Kasumi-1 (cell line): ENCODE measurements at regions not wholly inside any gene's neighbourhood (a gene's known extent, or its start where the extent isn't known, plus 50 kb on each side); places are given as distances from the start of the nearest gene placed in this dataset.
A peak's percentile ranks its signal among the peaks of the same experiment; 100 is the strongest.
"Not testable (repeated sequence)": the region's sequence is repeated elsewhere in the genome, so short reads cannot be mapped to it uniquely, and the experiment has no call there.

ENCODE experiments used
- DNase-seq, 2 experiments: peaks; one replicate each; lab custom pipeline; 2025; lab: John Stamatoyannopoulos, UW

DNA sequence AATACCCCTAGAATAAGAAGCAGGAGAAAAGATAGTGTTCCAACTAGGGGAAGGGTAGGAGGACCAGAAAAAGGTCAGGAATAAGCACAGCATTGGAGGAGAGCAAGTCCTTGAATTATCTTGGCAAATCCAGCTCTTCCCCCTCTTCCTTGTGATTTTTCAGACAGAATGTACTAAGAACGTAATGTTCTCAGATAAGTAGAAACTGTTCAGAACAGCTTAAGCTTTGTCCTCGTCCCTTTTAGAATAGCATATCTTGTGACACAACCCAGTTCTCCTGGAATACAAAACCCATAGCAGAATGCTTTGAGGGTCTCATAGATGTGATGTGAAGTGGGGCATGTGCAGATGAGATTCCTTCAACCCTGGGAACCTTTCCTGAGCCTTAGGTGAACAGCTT is 97.4 kb downstream of the EMB start:
- no peak for DNase-seq

- DNase-seq, result no peak
These were observed 100.3 kb downstream of the EMB start for GRCh38 chr5:50340757-50341156.

DNA sequence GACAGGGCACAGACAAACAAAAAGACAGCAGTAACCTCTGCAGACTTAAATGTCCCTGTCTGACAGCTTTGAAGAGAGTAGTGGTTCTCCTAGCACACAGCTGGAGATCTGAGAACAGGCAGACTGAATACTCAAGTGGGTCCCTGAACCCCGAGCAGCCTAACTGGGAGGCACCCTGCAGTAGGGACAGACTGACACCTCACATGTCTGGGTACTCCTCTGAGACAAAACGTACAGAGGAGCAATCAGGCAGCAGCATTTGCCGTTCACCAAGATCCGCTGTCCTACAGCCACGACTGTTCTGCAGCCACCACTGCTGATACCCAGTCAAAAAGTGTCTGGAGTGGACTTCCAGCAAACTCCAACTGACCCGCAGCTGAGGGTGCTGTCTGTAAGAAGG is 110.5 kb downstream of the EMB start:
- not testable (repeated sequence) for DNase-seq

DNA sequence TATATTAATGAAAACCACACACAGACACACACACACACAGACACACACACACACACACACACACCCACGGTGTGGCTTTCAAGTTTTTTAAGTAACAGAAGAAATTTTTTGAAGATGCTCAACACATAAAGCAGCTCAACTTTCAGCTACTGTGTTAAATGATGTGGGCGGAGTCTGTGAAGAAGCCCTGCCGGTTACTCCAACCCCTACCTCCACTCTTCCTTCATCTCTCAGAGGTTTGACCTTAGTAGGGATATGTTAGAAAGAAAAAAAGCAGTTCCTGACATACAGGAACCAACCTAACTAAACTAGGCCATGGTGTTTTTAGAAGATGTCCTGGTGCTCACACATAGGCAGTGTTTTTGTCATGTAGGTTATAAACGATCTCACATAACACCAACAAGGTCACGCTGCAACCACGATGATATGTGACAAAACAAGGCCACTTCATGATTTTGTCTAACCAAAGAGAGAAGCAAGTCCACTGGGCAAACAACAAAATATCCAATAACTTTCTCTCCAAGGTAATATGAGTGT is 112.8 kb downstream of the EMB start:
- no peak for DNase-seq

GRCh38 chr5:50325237-50325832 is 115.8 kb downstream of the EMB start:
- peak; percentile 58 to 76 for DNase-seq

GRCh38 chr5:50320131-50320749 is 120.8 kb downstream of the EMB start:
- peak; percentile 21 to 51 for DNase-seq

DNA sequence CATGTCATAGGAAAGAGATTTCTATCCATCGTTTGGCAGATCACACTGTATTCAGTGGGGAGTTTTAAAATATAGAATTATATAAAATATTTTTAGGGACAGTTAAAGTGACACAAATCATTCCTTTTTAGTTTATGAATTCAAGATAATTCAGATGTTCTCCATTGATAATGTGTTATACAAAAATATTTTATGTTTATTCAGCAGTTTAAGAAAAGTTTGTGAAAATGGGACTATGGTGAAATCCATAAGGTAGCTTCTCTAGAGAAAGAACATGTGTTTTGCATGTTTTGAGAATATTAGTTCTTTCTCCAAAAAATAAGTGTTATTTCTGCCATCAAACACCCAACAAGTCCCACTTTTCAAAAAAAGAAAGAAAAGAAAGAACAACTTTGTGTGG is 122.9 kb downstream of the EMB start:
- no peak for DNase-seq

DNA sequence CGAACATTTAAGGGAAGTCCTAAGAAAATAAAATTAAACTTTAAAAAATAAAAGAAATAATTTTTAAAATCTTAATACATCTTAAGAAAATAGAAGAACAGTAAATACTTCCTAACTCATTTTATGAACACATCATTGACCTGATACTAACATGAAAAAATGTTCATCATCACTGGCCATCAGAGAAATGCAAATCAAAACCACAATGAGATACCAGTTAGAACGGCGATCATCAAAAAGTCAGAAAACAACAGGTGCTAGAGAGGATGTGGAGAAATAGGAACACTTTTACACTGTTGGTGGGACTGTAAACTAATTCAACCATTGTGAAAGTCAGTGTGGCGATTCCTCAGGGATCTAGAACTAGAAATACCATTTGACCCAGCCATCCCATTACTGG is 134.6 kb downstream of the EMB start:
- not testable (repeated sequence) for DNase-seq

DNA sequence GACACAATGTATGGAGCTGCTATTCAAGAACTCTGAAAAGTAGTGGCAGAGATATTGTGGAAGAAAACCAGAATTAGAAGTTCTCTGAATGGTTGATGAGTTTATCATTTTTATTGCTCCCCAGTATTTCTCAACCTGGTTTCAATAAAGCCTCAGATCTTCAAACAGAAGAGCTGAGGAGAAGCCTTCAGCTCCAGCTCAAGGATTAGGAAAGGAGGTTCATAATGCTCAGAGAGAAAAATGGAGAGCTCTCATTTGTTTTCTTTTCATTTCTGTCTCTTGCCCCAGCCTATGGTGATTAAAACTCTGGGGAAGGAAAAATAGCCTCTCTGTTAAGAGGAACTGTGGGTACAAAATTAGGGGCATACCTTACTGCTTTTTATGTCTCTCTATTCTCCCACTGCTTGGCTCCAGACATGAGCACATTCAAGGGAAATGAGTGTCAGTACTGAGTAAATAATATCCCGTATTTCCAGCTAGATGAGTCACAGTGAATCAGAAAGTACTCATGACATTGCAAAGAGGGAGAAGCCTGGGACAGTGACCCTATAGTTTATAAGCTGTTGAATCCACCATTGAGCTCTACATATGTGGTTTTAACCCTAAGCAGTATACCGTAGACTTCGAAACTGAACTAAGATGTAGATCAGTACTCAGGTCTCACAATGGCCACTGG is 138.1 kb downstream of the EMB start:
- DNase-seq, result no peak

GRCh38 chr5:50301756-50302155 is 139.3 kb downstream of the EMB start:
- DNase-seq, result no peak

DNA sequence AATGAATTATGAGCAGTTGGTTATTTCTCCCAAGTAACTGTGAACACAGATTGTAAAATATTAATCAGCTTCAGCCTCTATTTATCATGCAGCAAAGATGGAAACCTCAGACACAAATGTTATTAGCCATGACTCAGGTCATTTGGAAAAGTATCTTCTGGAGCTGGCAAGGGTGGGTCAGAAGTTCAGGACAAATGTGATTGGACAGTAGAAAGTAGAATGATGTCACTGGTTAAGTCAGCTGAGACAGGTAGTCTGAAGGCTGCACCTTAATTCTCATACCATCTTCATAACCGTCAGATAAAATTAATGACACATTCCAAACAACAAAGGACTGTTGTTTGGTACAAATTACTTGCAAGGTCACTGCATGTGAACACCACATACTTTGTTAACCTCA is 140.2 kb downstream of the EMB start:
- no peak for DNase-seq

- DNase-seq, result no peak
These were observed 141.2 kb downstream of the EMB start for GRCh38 chr5:50299896-50300295.

- no peak for DNase-seq
These were observed 148.2 kb downstream of the EMB start for GRCh38 chr5:50292735-50293394.

DNA sequence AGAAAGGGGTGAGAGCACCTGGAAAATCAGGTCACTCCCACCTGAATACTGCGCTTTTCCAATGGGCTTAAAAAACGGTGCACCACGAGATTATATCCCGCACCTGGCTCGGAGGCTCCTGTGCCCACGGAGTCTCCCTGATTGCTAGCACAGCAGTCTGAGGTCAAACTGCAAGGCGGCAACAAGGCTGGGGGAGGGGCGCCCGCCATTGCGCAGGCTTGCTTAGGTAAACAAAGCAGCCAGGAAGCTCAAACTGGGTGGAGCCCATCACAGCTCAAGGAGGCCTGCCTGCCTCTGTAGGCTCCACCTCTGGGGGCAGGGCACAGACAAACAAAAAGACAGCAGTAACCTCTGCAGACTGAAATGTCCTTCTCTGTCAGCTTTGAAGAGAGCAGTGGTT is 160.6 kb downstream of the EMB start:
- not testable (repeated sequence) for DNase-seq
